CD4-positive, alpha-beta T cell (primary cell): ENCODE measurements at regions not wholly inside any gene's neighbourhood (a gene's known extent, or its start where the extent isn't known, plus 50 kb on each side); places are given as distances from the start of the nearest gene placed in this dataset.

Experiments used
- ATAC-seq: fragments of 200-7000 bp; cut with Tn5 transposase; one replicate; pipeline ENCODE4 v1.10.0; 2022; ENCODE audit warnings: mild to moderate bottlenecking; ENCODE audit not compliant: poor library complexity
- CTCF ChIA-PET: fragments of 350-600 bp; sonication (Branson Sonifier 250); formaldehyde crosslinking; loops from one replicate; lab custom pipeline; 2021; ENCODE audit warnings: antibody characterized with exemption, inconsistent platforms; lab: Charles Lee
- POLR2A ChIA-PET: fragments of 350-600 bp; sonication (Branson Sonifier 250); formaldehyde crosslinking; loops from one replicate; lab custom pipeline; 2021; ENCODE audit warnings: antibody characterized with exemption, inconsistent platforms; lab: Charles Lee
- DNase-seq, 14 experiments: peaks; one replicate each; pipeline ENCODE4 v3.0.0-alpha.2; 2013 to 2020; ENCODE audit warnings: mixed read lengths in 2 of 14
- H3K27ac ChIP-seq, 2 donors: one replicate each; pipeline versions ENCODE4 v1.5.1 to v1.7.0; 2013; ENCODE audit warnings: low read length in 2 of 2, low read depth in 1 of 2, mild to moderate bottlenecking in 1 of 2
- H3K27me3 ChIP-seq, 2 experiments: 1 replicate in 1 of 2; 2 replicates in 1 of 2; pipeline versions ENCODE4 v1.6.1 to v1.7.0; 2013; ENCODE audit warnings: low read length in 2 of 2, control low read depth in 1 of 2, mild to moderate bottlenecking in 1 of 2, moderate library complexity in 1 of 2; ENCODE audit not compliant: insufficient read depth in 2 of 2, control insufficient read depth in 1 of 2
- H3K36me3 ChIP-seq: one replicate; pipeline ENCODE4 v1.6.1; 2013; ENCODE audit warnings: low read length, control low read depth; ENCODE audit not compliant: insufficient read depth
- H3K4me1 ChIP-seq: one replicate; pipeline ENCODE4 v1.6.1; 2013; ENCODE audit warnings: low read length, control low read depth; ENCODE audit not compliant: insufficient read depth
- H3K4me3 ChIP-seq: one replicate; pipeline ENCODE4 v1.5.1; 2013; ENCODE audit warnings: mild to moderate bottlenecking, low read length, moderate library complexity
- H3K9me3 ChIP-seq, 2 experiments: 1 replicate in 1 of 2; 2 replicates in 1 of 2; pipeline versions ENCODE4 v1.6.1 to v1.7.0; 2013; ENCODE audit warnings: low read length in 2 of 2, mild to moderate bottlenecking in 2 of 2, control low read depth in 1 of 2, moderate library complexity in 1 of 2; ENCODE audit not compliant: control insufficient read depth in 1 of 2, insufficient read depth in 1 of 2
- H3K27ac Mint-ChIP-seq: one replicate; pipeline ENCODE4 v1.8.0; 2020; ENCODE audit warnings: mixed read lengths
- H3K27me3 Mint-ChIP-seq: one replicate; pipeline ENCODE4 v1.8.0; 2021; ENCODE audit warnings: mixed read lengths
- H3K36me3 Mint-ChIP-seq: one replicate; pipeline ENCODE4 v1.8.0; 2021; ENCODE audit warnings: low read depth, mixed read lengths
- H3K4me1 Mint-ChIP-seq: one replicate; pipeline ENCODE4 v1.8.0; 2021; ENCODE audit warnings: low read depth, mixed read lengths
- H3K4me3 Mint-ChIP-seq: one replicate; pipeline ENCODE4 v1.8.0; 2020; ENCODE audit warnings: mild to moderate bottlenecking, mixed read lengths
- H3K9me3 Mint-ChIP-seq: one replicate; pipeline ENCODE4 v1.8.0; 2020; ENCODE audit warnings: mixed read lengths
- CTCF ChIP-seq: fragments of 200-600 bp; IDR thresholded peaks from one replicate; pipeline ENCODE4 v1.8.0; 2022; ENCODE audit warnings: antibody characterized with exemption, mild to moderate bottlenecking
- intact Hi-C, 2 experiments: fragments of 100-400 bp; cut with DNase I in 1 of 2; cut with micrococcal nuclease in 1 of 2; formaldehyde crosslinking; loops; one replicate each; pipeline versions ENCODE4 v1.15.1 to v1.9.0; 2023 to 2025; cut with DNase I, micrococcal nuclease

- intact Hi-C loops, result no loop called here
- TF ChIP-seq CTCF, result no peak
- Histone ChIP-seq H3K9me3 (no peaks in the 10 kb centered on the region), H3K27ac (no peak overlapping the region), H3K36me3 (no peaks in the 10 kb centered on the region), H3K4me3 (no peak overlapping the region), H3K4me1 (no peaks in the 10 kb centered on the region), H3K27me3 (peaks cover 0 to 9% of the 10 kb centered on the region in 2 experiments)
- ChIA-PET POLR2A (no interaction called here), CTCF (no interaction called here)
- Mint-ChIP-seq H3K4me3 (no peak overlapping the region), H3K9me3 (no peaks in the 10 kb centered on the region), H3K4me1 (no peaks in the 10 kb centered on the region), H3K36me3 (no peaks in the 10 kb centered on the region), H3K27me3 (peaks cover 12% of the 10 kb centered on the region), H3K27ac (no peak overlapping the region)
- no peak for DNase-seq
- no peak for ATAC-seq
These were observed 54.3 kb upstream of the ACP3 start for GRCh38 chr3:132262956-132263355.

- Histone ChIP-seq H3K27ac (no peak overlapping the region), H3K36me3 (no peaks in the 10 kb centered on the region), H3K4me1 (no peaks in the 10 kb centered on the region), H3K9me3 (no peaks in the 10 kb centered on the region), H3K27me3 (peaks cover 0 to 12% of the 10 kb centered on the region in 2 experiments), H3K4me3 (no peak overlapping the region)
- POLR2A ChIA-PET, result no interaction called here
- Mint-ChIP-seq H3K4me3 (no peak overlapping the region), H3K27ac (no peak overlapping the region), H3K9me3 (no peaks in the 10 kb centered on the region), H3K36me3 (no peaks in the 10 kb centered on the region), H3K4me1 (no peaks in the 10 kb centered on the region), H3K27me3 (peaks cover 12% of the 10 kb centered on the region)
- CTCF ChIA-PET, result no interaction called here
- TF ChIP-seq CTCF, result no peak
- intact Hi-C loops, result no loop called here
- ATAC-seq (no peak), DNase-seq (no peak)
These were observed 52.2 kb upstream of the ACP3 start for GRCh38 chr3:132265028-132265427.

- no peak for TF ChIP-seq CTCF
- Mint-ChIP-seq H3K9me3 (no peaks in the 10 kb centered on the region), H3K27ac (no peak overlapping the region), H3K4me3 (no peak overlapping the region), H3K27me3 (peaks cover 12% of the 10 kb centered on the region), H3K36me3 (no peaks in the 10 kb centered on the region), H3K4me1 (no peaks in the 10 kb centered on the region)
- CTCF ChIA-PET, result no interaction called here
- POLR2A ChIA-PET, result no interaction called here
- intact Hi-C loops, result no loop called here
- H3K4me1 ChIP-seq, result no peaks in the 10 kb centered on the region
- H3K27me3 ChIP-seq, result peaks cover 0 to 12% of the 10 kb centered on the region in 2 experiments
- no peak overlapping the region for H3K4me3 ChIP-seq
- no peaks in the 10 kb centered on the region for H3K36me3 ChIP-seq
- H3K9me3 ChIP-seq, result no peaks in the 10 kb centered on the region
- no peak for DNase-seq
- ATAC-seq, result no peak
- H3K27ac ChIP-seq, result no peak overlapping the region
These were observed 51.7 kb upstream of the ACP3 start for GRCh38 chr3:132265488-132265887.
